SKM-1 treated with dmso at 0.1 percent for 144 hours (cell line): ENCODE measurements at regions not wholly inside any gene's neighbourhood (a gene's known extent, or its start where the extent isn't known, plus 50 kb on each side); places are given as distances from the start of the nearest gene placed in this dataset.

ENCODE experiments used
- DNase-seq: peaks from one replicate; lab custom pipeline; 2025; ENCODE audit not compliant: unreplicated experiment; lab: John Stamatoyannopoulos, UW

DNA sequence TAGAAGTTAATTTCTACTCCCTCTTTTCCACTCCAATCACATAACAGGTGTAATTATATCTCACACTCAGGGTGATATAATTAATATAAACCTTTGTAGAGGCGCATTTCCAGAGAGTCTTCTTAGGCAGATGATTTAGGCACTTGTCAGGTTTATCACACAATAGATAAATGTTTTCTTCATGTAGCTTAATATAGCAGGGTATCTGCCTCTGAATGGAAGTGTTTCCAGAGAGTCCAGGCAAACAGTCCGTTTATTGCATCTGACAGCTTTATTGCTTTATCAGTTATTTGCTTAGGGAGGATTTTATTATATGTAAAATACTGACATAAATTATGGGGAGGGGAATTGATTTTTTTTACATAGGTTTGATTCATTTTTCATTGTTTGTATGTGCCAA is 766.3 kb downstream of the SLC4A3 start:
- no peak for DNase-seq

- DNase-seq, result no peak
Observed at GRCh38 chr2:220394433-220394832, 767.0 kb downstream of the SLC4A3 start.

- DNase-seq, result no peak
Observed at GRCh38 chr2:220396287-220396686, 768.9 kb downstream of the SLC4A3 start.

GRCh38 chr2:220410296-220410695 is 782.9 kb downstream of the SLC4A3 start:
- no peak for DNase-seq

DNA sequence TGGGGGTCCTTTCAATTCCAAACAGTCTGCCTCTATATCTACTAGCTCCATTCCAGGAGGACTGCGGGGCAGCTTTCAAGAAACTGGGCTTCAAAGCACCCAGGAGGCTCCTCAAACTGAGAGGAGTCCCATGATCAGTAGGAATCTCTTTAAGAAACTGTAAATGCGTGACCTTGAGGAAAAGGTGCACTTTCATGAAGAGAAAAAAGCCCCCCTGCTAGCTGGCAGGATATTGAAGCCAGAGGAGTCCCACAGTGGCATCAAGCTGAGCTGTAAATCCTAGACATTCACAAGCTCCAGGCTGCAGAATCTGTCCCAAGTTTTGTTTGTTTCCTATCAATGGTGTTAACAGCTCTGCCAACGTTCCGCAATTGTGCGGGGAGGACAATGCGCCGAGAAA is 790.1 kb downstream of the SLC4A3 start:
- DNase-seq, result no peak

DNA sequence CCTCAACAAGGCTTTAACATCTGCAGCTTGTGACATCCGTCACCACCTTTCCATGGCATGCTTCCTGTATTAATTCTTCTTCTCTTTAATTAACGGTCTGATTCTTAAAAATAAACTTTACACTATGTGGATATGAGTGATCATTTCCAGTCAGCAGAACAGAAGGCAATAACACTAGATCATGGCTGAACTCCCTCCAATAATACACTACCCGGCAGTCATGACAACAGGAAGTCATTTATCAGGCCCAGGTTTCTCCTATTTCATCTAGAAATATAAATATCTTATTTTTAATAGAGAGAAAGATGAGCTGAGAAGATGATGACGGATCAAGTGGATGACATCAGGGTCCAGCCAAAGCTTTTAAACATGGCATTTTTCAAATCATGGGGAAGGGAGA is 792.2 kb downstream of the SLC4A3 start:
- no peak for DNase-seq

DNA sequence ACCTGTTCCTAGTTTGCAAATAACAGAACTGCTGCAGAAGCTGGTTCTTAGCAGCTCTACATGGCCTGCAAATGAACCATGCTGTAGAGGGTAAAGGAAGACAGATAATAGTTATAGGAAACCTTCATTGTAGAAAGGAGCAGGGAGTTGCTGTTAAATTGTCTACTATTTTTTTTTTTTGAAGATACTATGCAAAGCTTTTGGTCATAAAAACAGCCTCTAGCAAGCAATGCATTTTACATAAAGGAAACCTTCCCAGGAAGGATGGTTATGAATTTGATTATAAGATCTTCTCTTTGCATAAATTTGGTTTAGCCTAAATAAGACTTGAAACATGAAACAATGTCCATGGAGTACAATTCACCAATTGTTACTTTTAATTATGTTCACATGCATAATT is 793.4 kb downstream of the SLC4A3 start:
- DNase-seq, result no peak

GRCh38 chr2:220422676-220423075 is 795.2 kb downstream of the SLC4A3 start:
- no peak for DNase-seq

GRCh38 chr2:220424561-220424960 is 797.1 kb downstream of the SLC4A3 start:
- DNase-seq, result no peak

GRCh38 chr2:220432645-220433044 is 805.2 kb downstream of the SLC4A3 start:
- peak; percentile 42 for DNase-seq

DNA sequence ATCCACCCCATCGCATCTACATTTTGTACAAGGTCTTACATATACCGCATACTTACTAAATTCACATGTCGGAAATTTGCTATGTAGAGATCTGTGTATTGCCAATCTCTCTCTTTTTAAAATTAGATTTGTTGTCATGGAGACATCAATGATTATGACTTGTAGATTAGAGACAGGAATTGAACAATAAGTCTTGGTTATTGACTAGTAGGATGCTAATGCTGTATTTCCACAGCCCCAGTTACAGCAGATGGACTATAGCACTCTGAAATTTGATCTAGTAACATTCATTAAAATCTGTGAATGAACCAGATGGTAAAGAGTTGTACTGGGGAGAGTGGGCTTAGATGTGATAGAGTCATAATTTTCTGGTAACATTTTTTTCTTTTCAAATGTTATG is 805.7 kb downstream of the SLC4A3 start:
- DNase-seq, result no peak

DNA sequence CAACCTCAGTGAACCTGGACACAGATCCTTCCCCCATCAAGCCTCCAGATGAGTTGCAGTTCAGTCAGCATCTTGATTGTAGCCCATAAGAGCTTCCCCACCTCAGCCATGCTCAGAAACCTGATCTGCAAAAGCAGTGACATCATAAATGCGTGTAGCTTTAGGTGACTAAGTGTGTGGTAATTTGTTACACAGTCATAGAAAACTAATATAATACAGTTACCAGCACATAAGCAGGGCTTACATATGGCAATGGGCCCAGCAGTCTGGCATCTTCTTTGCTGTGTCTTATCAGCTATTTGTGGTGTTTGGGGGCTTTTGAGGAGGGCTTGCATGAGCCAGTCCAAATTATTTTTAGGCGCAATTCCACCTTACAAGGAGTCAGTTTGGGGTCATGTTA is 807.0 kb downstream of the SLC4A3 start:
- no peak for DNase-seq

- no peak for DNase-seq
Observed at GRCh38 chr2:220437938-220438337, 810.5 kb downstream of the SLC4A3 start.

- DNase-seq, result no peak
Observed at GRCh38 chr2:220440731-220441130, 813.3 kb downstream of the SLC4A3 start.

DNA sequence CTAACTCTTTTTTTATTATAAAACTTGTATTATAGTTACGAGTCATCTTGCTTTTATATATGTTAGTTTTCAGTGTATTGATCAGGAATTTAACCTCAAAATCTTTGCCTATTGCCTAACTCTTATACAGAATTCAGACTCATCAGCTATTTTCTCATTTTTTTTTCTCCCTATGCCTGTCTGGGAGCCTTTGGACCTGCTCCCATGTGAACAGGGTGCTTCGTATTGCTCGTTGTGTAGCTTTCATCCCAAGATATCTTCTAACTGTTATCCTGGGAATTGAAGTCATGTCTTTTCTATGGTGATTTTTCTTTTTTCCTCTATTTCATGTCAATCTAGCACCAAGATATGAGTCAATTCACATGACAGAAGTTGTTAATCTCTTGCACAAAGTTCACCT is 814.0 kb downstream of the SLC4A3 start:
- no peak for DNase-seq

- DNase-seq, result peak; percentile 78
Observed at GRCh38 chr2:220442012-220442411, 814.6 kb downstream of the SLC4A3 start.

DNA sequence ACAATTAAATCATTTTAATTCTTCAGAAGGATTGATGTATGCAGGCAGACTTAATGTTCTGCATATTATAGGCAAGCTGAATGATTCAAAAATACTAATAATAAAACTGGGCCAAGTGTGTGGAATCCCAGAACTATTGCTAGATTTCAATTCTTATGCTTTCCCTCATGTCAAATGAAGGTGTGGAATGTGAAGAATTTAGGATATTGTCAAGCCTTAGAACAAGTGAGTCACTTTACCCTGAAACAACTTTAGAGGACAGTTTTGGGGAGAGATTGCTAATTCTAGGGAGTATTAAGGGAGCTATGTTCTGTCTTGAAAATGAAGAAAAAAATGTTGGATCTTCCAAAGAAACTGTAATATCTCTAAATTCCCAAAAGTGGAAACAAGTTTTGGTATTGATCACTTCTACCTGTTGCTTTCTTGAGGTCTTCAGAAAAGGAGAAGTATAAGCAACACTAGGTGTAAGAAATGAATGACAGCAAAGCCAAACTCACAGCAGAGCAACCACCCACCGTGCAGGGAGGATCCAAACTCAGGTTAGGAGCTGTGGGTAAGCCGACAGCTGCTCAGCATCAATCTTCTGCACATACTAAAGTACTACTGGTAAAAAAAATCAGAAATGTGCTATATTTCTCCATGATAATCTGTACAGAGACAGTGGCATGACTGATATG is 818.1 kb downstream of the SLC4A3 start:
- no peak for DNase-seq

DNA sequence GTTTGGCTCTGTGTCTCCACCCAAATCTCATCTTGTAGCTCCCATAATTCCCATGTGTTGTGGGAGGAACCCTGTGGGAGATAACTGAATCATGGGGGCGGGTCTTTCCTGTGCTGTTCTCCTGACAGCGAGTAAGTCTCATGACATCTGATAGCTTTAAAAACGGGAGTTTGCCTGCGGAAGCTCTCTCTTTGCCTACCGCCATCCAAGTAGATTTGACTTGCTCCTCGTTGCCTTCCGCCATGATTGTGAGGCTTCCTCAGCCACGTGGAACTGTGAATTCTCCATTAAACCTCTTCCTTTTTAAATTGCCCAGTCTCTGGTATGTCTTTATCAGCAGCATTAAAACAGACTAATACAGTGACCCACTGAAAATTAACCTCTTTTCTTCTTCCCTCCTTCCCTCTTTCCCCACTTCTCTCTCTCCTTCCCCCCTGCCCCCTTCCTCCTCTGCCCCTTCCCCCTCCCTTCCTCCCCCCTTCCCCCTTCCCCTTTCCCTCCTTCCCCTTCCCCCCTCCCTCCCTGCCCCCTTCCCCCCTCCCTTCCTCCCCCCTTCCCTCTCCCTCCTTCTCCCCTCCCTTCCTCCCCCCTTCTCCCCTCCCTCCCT is 818.8 kb downstream of the SLC4A3 start:
- DNase-seq, result no peak

GRCh38 chr2:220450846-220451245 is 823.4 kb downstream of the SLC4A3 start:
- DNase-seq, result no peak

GRCh38 chr2:220451438-220451837 is 824.0 kb downstream of the SLC4A3 start:
- no peak for DNase-seq

- DNase-seq, result no peak
Observed at GRCh38 chr2:220452561-220452960, 825.1 kb downstream of the SLC4A3 start.

DNA sequence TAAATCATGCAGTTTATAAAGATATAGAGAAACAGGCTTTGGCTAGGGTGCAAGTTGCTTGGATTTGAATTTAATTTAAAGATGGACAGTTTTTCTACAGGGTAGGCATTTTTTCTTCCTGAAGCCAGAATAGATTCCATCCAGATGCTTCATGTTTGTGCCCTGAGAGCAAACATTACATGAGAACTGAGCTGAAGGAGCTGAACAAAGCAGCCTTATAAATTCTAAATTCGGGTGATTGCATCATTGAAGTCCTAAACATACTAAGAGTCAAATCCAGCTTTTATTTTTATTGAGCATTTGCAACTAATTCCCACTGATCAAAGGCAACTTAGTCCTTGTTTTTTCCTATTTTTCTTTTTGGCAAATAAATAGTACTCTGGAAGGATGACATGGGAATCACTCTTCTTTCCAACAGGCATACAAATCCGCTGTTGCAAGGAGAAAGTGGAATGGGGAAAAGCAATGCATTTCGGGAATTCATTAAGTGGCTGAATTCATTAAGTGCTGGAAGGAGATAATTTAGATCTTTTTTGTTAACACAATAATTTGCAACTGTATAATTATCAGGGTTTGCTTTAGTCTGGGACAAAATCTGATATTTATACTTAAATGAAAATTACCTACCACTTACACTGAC is 828.0 kb downstream of the SLC4A3 start:
- DNase-seq, result no peak

DNA sequence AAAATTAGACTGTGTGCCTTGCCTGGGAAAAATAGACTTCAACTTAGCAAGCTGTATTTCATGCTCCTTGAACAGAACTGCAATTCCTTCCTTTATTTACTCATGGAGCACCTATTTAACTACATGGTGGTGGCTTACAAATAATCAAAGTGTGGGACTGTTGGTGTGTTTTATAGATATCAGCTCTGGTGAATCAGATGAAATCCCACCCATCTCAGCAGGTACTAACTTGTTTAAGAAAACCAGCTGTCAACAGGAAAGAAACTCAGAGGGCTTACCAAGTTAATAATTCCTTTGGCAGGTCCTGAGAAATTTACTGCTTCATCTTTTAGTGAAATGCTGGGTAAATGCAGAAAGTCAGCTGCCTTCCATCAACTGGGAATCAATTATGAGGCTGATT is 830.6 kb downstream of the SLC4A3 start:
- no peak for DNase-seq
